ENCODE measurements at regions not wholly inside any gene's neighbourhood (a gene's known extent, or its start where the extent isn't known, plus 50 kb on each side); places are given as distances from the start of the nearest gene placed in this dataset.

DNA sequence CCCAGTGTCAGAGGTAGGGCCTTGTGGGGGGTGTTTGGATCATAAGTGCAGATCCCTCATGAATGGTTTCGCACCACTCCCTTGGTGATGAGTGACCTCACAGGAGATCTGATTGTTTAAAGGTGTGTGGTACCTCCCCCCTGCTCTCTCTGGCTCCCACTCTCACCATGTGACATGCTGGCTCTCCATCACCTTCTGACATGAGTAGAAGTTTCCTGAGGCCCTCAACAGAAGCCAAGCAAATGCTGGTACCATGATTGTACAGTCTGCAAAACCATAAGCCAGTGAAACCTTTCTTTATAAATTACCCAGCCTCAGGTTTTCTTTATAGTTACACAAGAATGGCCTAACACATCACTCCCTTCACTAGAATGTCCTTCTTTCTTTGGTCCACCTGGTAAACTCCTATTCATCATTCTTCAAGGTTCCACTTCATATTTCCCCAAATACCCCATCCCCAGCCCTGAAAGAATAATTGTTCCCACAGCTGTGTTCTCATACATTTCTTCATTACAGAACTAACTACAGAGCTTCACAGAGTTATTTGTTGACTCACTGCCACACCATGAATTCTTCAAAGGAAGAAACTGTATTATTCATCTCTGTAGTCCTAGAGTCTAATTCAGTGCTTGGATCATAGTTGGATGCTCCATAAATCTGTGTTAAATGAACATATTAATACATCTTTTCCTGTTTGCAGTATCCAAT, 81.2 kb upstream of the STK17B start:
- no peak for TF ChIP-seq POLR2A (IDR thresholded peaks at IDR 0.05)
- TF ChIP-seq, protein P1, sequence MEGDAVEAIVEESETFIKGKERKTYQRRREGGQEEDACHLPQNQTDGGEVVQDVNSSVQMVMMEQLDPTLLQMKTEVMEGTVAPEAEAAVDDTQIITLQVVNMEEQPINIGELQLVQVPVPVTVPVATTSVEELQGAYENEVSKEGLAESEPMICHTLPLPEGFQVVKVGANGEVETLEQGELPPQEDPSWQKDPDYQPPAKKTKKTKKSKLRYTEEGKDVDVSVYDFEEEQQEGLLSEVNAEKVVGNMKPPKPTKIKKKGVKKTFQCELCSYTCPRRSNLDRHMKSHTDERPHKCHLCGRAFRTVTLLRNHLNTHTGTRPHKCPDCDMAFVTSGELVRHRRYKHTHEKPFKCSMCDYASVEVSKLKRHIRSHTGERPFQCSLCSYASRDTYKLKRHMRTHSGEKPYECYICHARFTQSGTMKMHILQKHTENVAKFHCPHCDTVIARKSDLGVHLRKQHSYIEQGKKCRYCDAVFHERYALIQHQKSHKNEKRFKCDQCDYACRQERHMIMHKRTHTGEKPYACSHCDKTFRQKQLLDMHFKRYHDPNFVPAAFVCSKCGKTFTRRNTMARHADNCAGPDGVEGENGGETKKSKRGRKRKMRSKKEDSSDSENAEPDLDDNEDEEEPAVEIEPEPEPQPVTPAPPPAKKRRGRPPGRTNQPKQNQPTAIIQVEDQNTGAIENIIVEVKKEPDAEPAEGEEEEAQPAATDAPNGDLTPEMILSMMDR (IDR thresholded peaks at IDR 0.05) = no peak

Measured in stomach (tissue), 4 donors.